ENCODE measurements at regions not wholly inside any gene's neighbourhood (a gene's known extent, or its start where the extent isn't known, plus 50 kb on each side); places are given as distances from the start of the nearest gene placed in this dataset.
"Not testable (repeated sequence)": the region's sequence is repeated elsewhere in the genome, so short reads cannot be mapped to it uniquely, and the experiment has no call there.

DNA sequence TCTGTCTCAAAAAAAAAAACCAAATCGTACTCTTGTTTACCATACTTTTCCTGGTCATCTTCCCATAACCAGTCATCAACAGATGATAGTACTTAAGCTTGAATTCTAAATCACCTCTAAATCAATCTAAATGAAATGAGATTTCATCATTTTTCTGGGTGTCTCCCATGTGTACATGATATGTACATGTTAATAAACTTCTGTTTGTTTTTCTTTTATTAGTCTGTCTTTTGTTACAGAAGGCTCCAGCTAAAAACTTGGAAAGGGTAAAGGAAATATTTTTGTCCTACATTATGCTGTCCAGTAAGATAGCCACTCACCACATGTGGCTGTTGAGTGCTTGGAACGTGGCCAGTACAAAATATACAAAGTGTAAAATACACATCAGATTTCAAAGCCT, 78.7 kb upstream of the MSH6 start:
- H3K36me3 Mint-ChIP-seq (ENCODE audit: low read depth), result no peaks in the 10 kb centered on the region
- no peak overlapping the region for H3K27ac Mint-ChIP-seq (ENCODE audit: unreplicated experiment)
- no peak overlapping the region for H3K4me3 Mint-ChIP-seq (ENCODE audit: unreplicated experiment)
- H3K9me3 Mint-ChIP-seq (ENCODE audit: low read depth), result no peaks in the 10 kb centered on the region
- TF ChIP-seq, protein P1, sequence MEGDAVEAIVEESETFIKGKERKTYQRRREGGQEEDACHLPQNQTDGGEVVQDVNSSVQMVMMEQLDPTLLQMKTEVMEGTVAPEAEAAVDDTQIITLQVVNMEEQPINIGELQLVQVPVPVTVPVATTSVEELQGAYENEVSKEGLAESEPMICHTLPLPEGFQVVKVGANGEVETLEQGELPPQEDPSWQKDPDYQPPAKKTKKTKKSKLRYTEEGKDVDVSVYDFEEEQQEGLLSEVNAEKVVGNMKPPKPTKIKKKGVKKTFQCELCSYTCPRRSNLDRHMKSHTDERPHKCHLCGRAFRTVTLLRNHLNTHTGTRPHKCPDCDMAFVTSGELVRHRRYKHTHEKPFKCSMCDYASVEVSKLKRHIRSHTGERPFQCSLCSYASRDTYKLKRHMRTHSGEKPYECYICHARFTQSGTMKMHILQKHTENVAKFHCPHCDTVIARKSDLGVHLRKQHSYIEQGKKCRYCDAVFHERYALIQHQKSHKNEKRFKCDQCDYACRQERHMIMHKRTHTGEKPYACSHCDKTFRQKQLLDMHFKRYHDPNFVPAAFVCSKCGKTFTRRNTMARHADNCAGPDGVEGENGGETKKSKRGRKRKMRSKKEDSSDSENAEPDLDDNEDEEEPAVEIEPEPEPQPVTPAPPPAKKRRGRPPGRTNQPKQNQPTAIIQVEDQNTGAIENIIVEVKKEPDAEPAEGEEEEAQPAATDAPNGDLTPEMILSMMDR (IDR thresholded peaks at IDR 0.05), result no peak
- no peak for DNase-seq (ENCODE audit: low spot score)
- no peaks in the 10 kb centered on the region for H3K27me3 Mint-ChIP-seq (ENCODE audit: low read depth)
- no peaks in the 10 kb centered on the region for H3K4me1 Mint-ChIP-seq (ENCODE audit: low read depth)

DNA sequence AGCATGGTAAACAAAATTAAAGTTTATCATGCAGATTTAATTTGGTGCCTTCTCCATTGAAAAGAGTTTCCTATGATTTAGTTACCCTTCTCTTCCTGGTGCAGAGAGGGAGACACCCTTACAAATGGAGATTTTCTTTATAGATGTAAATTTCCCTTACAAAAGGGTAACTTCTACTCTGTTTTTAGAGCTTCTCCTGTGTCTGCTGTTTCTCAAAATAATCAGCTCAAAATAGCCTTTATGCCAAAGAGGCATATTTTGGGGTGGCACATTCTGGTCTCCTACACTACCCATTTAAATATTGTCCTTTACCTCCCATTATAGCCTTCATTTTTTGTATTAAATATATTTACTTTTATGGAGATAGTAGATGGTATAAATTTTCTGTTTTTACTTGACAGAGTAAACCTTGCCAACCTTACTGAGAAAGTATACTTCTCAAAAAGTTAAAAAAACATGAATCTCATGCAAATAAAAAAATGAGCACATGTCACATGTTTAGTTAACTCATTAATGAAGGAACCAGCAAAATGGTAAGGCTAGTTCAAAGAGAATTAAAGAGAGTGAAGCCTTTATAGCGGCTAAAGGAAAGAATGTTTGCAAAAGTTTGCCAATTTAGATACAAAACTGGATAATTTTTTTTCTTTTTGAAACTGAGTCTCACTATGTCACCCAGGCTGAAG, 83.3 kb upstream of the MSH6 start:
- Mint-ChIP-seq H3K27ac (ENCODE audit: unreplicated experiment) (no peak overlapping the region), H3K9me3 (ENCODE audit: low read depth) (no peaks in the 10 kb centered on the region), H3K4me1 (ENCODE audit: low read depth) (no peaks in the 10 kb centered on the region), H3K27me3 (ENCODE audit: low read depth) (peaks cover 6% of the 10 kb centered on the region), H3K4me3 (ENCODE audit: unreplicated experiment) (no peak overlapping the region), H3K36me3 (ENCODE audit: low read depth) (no peaks in the 10 kb centered on the region)
- TF ChIP-seq, protein P1 (IDR thresholded peaks at IDR 0.05), result no peak
- DNase-seq (ENCODE audit: low spot score), result no peak

DNA sequence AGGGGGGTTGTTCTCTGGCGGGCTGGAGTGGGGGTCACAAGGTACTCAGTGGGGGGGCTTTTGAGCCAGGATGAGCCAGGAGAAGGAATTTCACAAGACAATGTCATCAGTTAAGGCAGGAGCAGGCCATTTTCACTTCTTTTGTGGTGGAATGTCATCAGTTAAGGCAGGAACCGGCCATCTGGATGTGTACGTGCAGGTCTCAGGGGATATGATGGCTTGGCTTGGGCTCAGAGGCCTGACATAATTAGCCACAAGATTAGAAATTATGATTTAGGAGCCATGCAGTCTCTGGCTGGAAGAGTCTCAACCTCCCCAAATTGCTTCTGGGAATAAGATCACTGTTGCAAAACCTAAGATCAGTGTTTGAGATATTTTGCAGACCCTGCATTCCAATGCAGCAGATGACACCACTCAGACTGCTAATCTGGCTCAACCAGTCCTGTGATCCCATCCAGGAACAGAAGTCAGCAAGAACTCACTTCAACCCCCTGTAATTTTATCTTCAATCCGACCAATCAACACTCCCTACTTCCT, 84.4 kb upstream of the MSH6 start:
- H3K4me3 Mint-ChIP-seq (ENCODE audit: unreplicated experiment); H3K36me3 Mint-ChIP-seq (ENCODE audit: low read depth); DNase-seq (ENCODE audit: low spot score); H3K27me3 Mint-ChIP-seq (ENCODE audit: low read depth); H3K27ac Mint-ChIP-seq (ENCODE audit: unreplicated experiment); H3K4me1 Mint-ChIP-seq (ENCODE audit: low read depth); H3K9me3 Mint-ChIP-seq (ENCODE audit: low read depth): not testable (repeated sequence)

DNA sequence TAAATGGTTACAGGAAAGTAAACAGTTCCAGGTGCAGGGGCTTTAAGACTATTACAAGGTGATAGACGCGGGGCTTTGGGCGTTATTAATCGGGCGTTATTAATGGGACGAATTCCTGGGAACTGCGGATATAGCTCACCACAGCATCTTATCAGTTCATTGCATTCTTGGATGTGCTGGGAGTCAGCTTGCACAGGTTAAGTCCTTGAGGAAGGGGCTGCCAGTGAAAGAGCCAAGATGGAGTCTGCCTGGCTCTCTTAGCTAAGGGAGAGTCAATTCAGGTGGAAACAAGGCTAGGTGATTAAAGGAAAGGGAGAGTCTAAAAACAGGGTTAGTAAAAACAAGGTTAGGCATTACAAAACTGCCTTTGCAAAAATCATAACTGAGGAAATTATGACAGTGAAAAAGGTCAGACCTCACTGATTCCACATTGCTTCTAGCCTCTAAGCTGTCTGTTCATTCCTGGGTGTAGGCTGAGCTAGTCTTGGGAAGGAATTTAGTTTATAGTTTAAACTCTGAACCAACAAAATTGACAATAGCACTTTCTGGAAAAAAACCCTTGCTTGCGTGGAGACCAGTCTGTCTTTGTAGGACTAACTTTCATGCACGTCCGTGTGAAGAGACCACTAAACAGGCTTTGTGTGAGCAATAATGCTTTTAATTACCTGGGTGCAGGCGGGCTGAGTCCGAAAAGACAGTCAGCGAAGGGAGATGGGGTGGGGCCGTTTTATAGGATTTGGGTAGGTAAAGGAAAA, 85.1 kb upstream of the MSH6 start:
- not testable (repeated sequence) for H3K27ac Mint-ChIP-seq (ENCODE audit: unreplicated experiment); H3K27me3 Mint-ChIP-seq (ENCODE audit: low read depth); DNase-seq (ENCODE audit: low spot score); H3K9me3 Mint-ChIP-seq (ENCODE audit: low read depth); H3K4me1 Mint-ChIP-seq (ENCODE audit: low read depth); H3K4me3 Mint-ChIP-seq (ENCODE audit: unreplicated experiment); H3K36me3 Mint-ChIP-seq (ENCODE audit: low read depth)

DNA sequence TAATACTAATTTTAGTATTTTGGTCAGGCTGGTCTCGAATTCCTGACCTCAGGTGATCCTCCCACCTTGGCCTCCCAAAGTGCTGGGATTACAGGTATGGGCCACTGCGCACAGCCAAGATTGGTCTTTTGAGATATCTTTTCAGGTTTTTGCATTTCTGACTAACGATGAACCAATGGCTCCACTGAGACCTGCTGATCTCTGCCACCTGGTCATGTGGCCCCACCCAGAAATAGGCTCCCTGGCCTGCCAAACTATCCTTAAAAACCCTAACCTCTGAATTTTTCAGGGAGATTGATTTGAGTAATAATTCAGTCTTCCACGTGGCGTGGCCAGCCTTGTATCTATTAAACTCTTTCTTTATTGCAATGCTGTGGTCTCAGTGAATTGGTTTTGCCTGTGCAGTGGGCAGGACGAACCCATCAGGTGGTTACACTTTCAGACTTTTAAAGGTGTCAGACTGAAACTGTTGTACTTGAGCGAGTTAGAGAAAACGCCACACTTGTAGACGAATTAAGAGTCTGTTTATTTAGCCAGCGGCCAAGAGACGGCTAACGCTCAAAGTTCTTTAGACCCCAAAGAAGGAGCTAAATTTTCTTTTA, 85.8 kb upstream of the MSH6 start:
- Mint-ChIP-seq H3K4me3 (ENCODE audit: unreplicated experiment) (no peak overlapping the region), H3K9me3 (ENCODE audit: low read depth) (no peaks in the 10 kb centered on the region), H3K4me1 (ENCODE audit: low read depth) (no peaks in the 10 kb centered on the region), H3K27me3 (ENCODE audit: low read depth) (peaks cover 9% of the 10 kb centered on the region), H3K36me3 (ENCODE audit: low read depth) (no peaks in the 10 kb centered on the region), H3K27ac (ENCODE audit: unreplicated experiment) (no peak overlapping the region)
- no peak for DNase-seq (ENCODE audit: low spot score)
- TF ChIP-seq, protein P1 (IDR thresholded peaks at IDR 0.05), result no peak

DNA sequence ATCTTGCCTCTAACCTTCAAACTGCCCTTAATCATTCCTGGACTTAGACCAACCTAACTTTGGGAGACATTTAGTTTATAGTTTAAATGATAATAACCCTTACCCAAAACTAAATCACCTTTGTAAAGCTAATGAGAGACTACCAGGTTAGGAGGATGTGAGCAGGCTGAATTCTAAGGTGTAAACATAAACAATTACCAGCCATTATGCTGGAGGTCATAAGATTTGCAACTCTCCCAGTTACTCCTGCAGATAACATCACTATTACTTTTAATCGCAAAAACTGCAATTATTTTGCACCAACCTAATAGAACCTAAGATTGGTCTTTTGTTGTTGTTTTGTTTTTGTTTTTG, 86.5 kb upstream of the MSH6 start:
- TF ChIP-seq, protein P1 (IDR thresholded peaks at IDR 0.05), result no peak
- Mint-ChIP-seq H3K4me1 (ENCODE audit: low read depth) (no peaks in the 10 kb centered on the region), H3K27ac (ENCODE audit: unreplicated experiment) (no peak overlapping the region), H3K4me3 (ENCODE audit: unreplicated experiment) (no peak overlapping the region), H3K27me3 (ENCODE audit: low read depth) (peaks cover 9% of the 10 kb centered on the region), H3K36me3 (ENCODE audit: low read depth) (no peaks in the 10 kb centered on the region), H3K9me3 (ENCODE audit: low read depth) (no peaks in the 10 kb centered on the region)
- DNase-seq (ENCODE audit: low spot score), result no peak

All from chondrocyte (in vitro differentiated cells).